H9 (cell line): ENCODE measurements at regions not wholly inside any gene's neighbourhood (a gene's known extent, or its start where the extent isn't known, plus 50 kb on each side); places are given as distances from the start of the nearest gene placed in this dataset.

ENCODE experiments used
- DNase-seq: peaks from one replicate; pipeline ENCODE4 v3.0.0-alpha.2; 2017
- H2AFZ ChIP-seq: one replicate; pipeline ENCODE4 v1.6.1; 2013; ENCODE audit warnings: mild to moderate bottlenecking, low read length, control low read depth, moderate library complexity
- H2AK5ac ChIP-seq: 2 replicates; pipeline ENCODE4 v1.6.1; 2013; ENCODE audit warnings: low read length, control low read depth, mixed read lengths; ENCODE audit not compliant: insufficient read length
- H2BK120ac ChIP-seq: one replicate; pipeline ENCODE4 v1.6.1; 2013; ENCODE audit warnings: low read depth, mild to moderate bottlenecking, low read length, control low read depth, inconsistent platforms; ENCODE audit not compliant: poor library complexity, severe bottlenecking
- H2BK12ac ChIP-seq: 2 replicates; pipeline ENCODE4 v1.6.1; 2013; ENCODE audit warnings: low read length, control low read depth, mixed read lengths, low read depth; ENCODE audit not compliant: insufficient read length
- H2BK15ac ChIP-seq: 2 replicates; pipeline ENCODE4 v1.6.1; 2013; ENCODE audit warnings: low read depth, low read length, control low read depth
- H2BK20ac ChIP-seq: one replicate; pipeline ENCODE4 v1.6.1; 2013; ENCODE audit warnings: low read depth, mild to moderate bottlenecking, low read length, control low read depth, inconsistent platforms; ENCODE audit not compliant: poor library complexity, severe bottlenecking
- H2BK5ac ChIP-seq: 2 replicates; pipeline ENCODE4 v1.6.1; 2013; ENCODE audit warnings: low read length, control low read depth, mixed read lengths; ENCODE audit not compliant: insufficient read length
- H3K14ac ChIP-seq: 2 replicates; pipeline ENCODE4 v1.6.1; 2013; ENCODE audit warnings: low read length, control low read depth; ENCODE audit not compliant: insufficient read depth
- H3K18ac ChIP-seq: 2 replicates; pipeline ENCODE4 v1.6.1; 2013; ENCODE audit warnings: low read depth, mild to moderate bottlenecking, mixed read lengths, low read length, control low read depth; ENCODE audit not compliant: insufficient read length
- H3K23ac ChIP-seq: 2 replicates; pipeline ENCODE4 v1.6.1; 2013; ENCODE audit warnings: low read length, control low read depth, mixed read lengths, low read depth; ENCODE audit not compliant: insufficient read length
- H3K23me2 ChIP-seq: 2 replicates; pipeline ENCODE4 v1.6.1; 2013; ENCODE audit warnings: low read depth, mild to moderate bottlenecking, mixed read lengths, low read length, control low read depth; ENCODE audit not compliant: insufficient read length, poor library complexity, severe bottlenecking
- H3K27ac ChIP-seq: 2 replicates; pipeline ENCODE4 v1.5.1; 2013; ENCODE audit warnings: low read length, control low read depth, mixed read lengths, low read depth; ENCODE audit not compliant: insufficient read length
- H3K27me3 ChIP-seq: 2 replicates; pipeline ENCODE4 v1.6.1; 2013; ENCODE audit warnings: low read length, control low read depth, inconsistent platforms; ENCODE audit not compliant: insufficient read depth
- H3K4ac ChIP-seq: 2 replicates; pipeline ENCODE4 v1.6.1; 2013; ENCODE audit warnings: low read depth, mild to moderate bottlenecking, control low read depth, inconsistent platforms, low read length, moderate library complexity
- H3K4me1 ChIP-seq: 2 replicates; pipeline ENCODE4 v1.6.1; 2013; ENCODE audit warnings: low read length, control low read depth, inconsistent platforms; ENCODE audit not compliant: insufficient read depth
- H3K4me2 ChIP-seq: 2 replicates; pipeline ENCODE4 v1.6.1; 2013; ENCODE audit warnings: low read length, control low read depth, mixed read lengths; ENCODE audit not compliant: insufficient read length, insufficient read depth
- H3K56ac ChIP-seq: 2 replicates; pipeline ENCODE4 v1.6.1; 2013; ENCODE audit warnings: low read depth, mild to moderate bottlenecking, mixed read lengths, low read length, control low read depth; ENCODE audit not compliant: insufficient read length
- H3K79me1 ChIP-seq: 2 replicates; pipeline ENCODE4 v1.6.1; 2013; ENCODE audit warnings: low read depth, mild to moderate bottlenecking, moderate library complexity, low read length, control low read depth, inconsistent platforms; ENCODE audit not compliant: insufficient read depth, poor library complexity, severe bottlenecking
- H3K79me2 ChIP-seq: 2 replicates; pipeline ENCODE4 v1.6.1; 2013; ENCODE audit warnings: low read length, control low read depth, inconsistent platforms; ENCODE audit not compliant: insufficient read depth
- H3K9ac ChIP-seq: 2 replicates; pipeline ENCODE4 v1.6.1; 2013; ENCODE audit warnings: low read length, control low read depth, mixed read lengths; ENCODE audit not compliant: insufficient read length; ENCODE audit errors: extremely low read depth
- H3K9me3 ChIP-seq: one replicate; pipeline ENCODE4 v1.6.1; 2013; ENCODE audit warnings: low read depth, low read length, inconsistent platforms; ENCODE audit not compliant: control insufficient read depth
- H3T11ph ChIP-seq: one replicate; pipeline ENCODE4 v1.6.1; 2013; ENCODE audit warnings: mild to moderate bottlenecking, low read length, control low read depth, inconsistent platforms
- H4K20me1 ChIP-seq: one replicate; pipeline ENCODE4 v1.6.1; 2013; ENCODE audit not compliant: control insufficient read depth, insufficient read length, insufficient read depth
- H4K5ac ChIP-seq: 2 replicates; pipeline ENCODE4 v1.6.1; 2013; ENCODE audit warnings: low read depth, mild to moderate bottlenecking, mixed read lengths, low read length, control low read depth; ENCODE audit not compliant: insufficient read length
- H4K8ac ChIP-seq: replicated peaks from 2 replicates; pipeline ENCODE4 v1.6.1; 2013; ENCODE audit warnings: low read length, control low read depth, mixed read lengths, low read depth; ENCODE audit not compliant: insufficient read length
- H4K91ac ChIP-seq: 2 replicates; pipeline ENCODE4 v1.6.1; 2013; ENCODE audit warnings: low read depth, mild to moderate bottlenecking, moderate library complexity, mixed read lengths, low read length, control low read depth; ENCODE audit not compliant: insufficient read length
- H3K27ac Mint-ChIP-seq, 3 experiments: 2 replicates in 2 of 3; 3 replicates in 1 of 3; pipeline ENCODE4 v1.8.0; 2020 to 2021; ENCODE audit warnings: mixed read lengths in 3 of 3, mild to moderate bottlenecking in 1 of 3, moderate library complexity in 1 of 3
- H3K27me3 Mint-ChIP-seq: 2 replicates; pipeline ENCODE4 v1.8.0; 2021; ENCODE audit warnings: low read depth, mild to moderate bottlenecking, moderate library complexity, mixed read lengths
- H3K36me3 Mint-ChIP-seq, 3 experiments: 2 replicates in 2 of 3; 3 replicates in 1 of 3; pipeline ENCODE4 v1.8.0; 2020 to 2021; ENCODE audit warnings: low read depth in 3 of 3, mixed read lengths in 3 of 3; ENCODE audit not compliant: insufficient read depth in 1 of 3
- H3K4me1 Mint-ChIP-seq, 2 experiments: 2 replicates each; pipeline ENCODE4 v1.8.0; 2020; ENCODE audit warnings: mixed read lengths in 2 of 2
- H3K4me3 Mint-ChIP-seq, 2 experiments: 2 replicates in 1 of 2; 3 replicates in 1 of 2; pipeline ENCODE4 v1.8.0; 2020 to 2021; ENCODE audit warnings: mild to moderate bottlenecking in 2 of 2, mixed read lengths in 2 of 2, moderate library complexity in 1 of 2
- H3K9me3 Mint-ChIP-seq, 2 experiments: 2 replicates in 1 of 2; 3 replicates in 1 of 2; pipeline ENCODE4 v1.8.0; 2020; ENCODE audit warnings: mild to moderate bottlenecking in 2 of 2, mixed read lengths in 2 of 2, moderate library complexity in 1 of 2
- CTCF ChIP-seq: fragments of 200-600 bp; sonication (generic); conservative IDR thresholded peaks from 3 replicates; pipeline ENCODE4 v1.8.0; 2021; ENCODE audit warnings: antibody characterized with exemption, mild to moderate bottlenecking
- WGBS: extraction: QIAGEN DNeasy Blood & Tissue Kit; methylation state at CpG from one replicate; pipeline ENCODE4 v1.1.7; 2013; ENCODE audit warnings: missing lambda C conversion rate, low lambda C conversion rate, mixed read lengths; ENCODE audit not compliant: insufficient read length; ENCODE audit errors: extremely low coverage; 5-methylcytosine and 5-hydroxymethylcytosine counted together

- H2AFZ ChIP-seq: no peak overlapping the region
- no peak overlapping the region for H2BK15ac ChIP-seq
- no peak overlapping the region for H4K5ac ChIP-seq
- H2BK20ac ChIP-seq: no peak overlapping the region
- no peak for DNase-seq
- H3K27me3 ChIP-seq: no peaks in the 10 kb centered on the region
- H2BK12ac ChIP-seq: no peak overlapping the region
- H3K23me2 ChIP-seq: no peaks in the 10 kb centered on the region
- no peak overlapping the region for H3K4me2 ChIP-seq
- H3K36me3 Mint-ChIP-seq: no peaks in the 10 kb centered on the region
- H3K9me3 ChIP-seq: no peaks in the 10 kb centered on the region
- H3K4me3 Mint-ChIP-seq: no peak overlapping the region
- no peaks in the 10 kb centered on the region for H3K27me3 Mint-ChIP-seq
- no peak overlapping the region for H2BK5ac ChIP-seq
- H4K8ac ChIP-seq: no peak overlapping the region
- no peaks in the 10 kb centered on the region for H3K79me2 ChIP-seq
- no peak for TF ChIP-seq CTCF
- no peak overlapping the region for H3T11ph ChIP-seq
- H3K4me1 Mint-ChIP-seq: no peaks in the 10 kb centered on the region
- no peak overlapping the region for H3K14ac ChIP-seq
- no peaks in the 10 kb centered on the region for H3K4me1 ChIP-seq
- H2BK120ac ChIP-seq: no peak overlapping the region
- no peaks in the 10 kb centered on the region for H4K20me1 ChIP-seq
- H3K56ac ChIP-seq: no peak overlapping the region
- no peak overlapping the region for H3K27ac Mint-ChIP-seq
- no peaks in the 10 kb centered on the region for H3K79me1 ChIP-seq
- no CpG with 5 or more reads among the region's 1 CpG for WGBS
- no peaks in the 10 kb centered on the region for H3K9me3 Mint-ChIP-seq
- no peak overlapping the region for H3K27ac ChIP-seq
- H3K23ac ChIP-seq: no peak overlapping the region
- no peak overlapping the region for H2AK5ac ChIP-seq
- no peak overlapping the region for H3K9ac ChIP-seq
- no peak overlapping the region for H3K4ac ChIP-seq
- H4K91ac ChIP-seq: no peak overlapping the region
- no peak overlapping the region for H3K18ac ChIP-seq
These were observed 538.6 kb upstream of the CYLC2 start for GRCh38 chr9:102456562-102456961.
